ENCODE measurements at regions not wholly inside any gene's neighbourhood (a gene's known extent, or its start where the extent isn't known, plus 50 kb on each side); places are given as distances from the start of the nearest gene placed in this dataset.

GRCh38 chr12:111196532-111196931 lies 172.4 kb downstream of the PHETA1 start:
- DNase-seq (ENCODE audit: low read depth in 2 of 2) = no peak

GRCh38 chr12:111195316-111195715 lies 173.6 kb downstream of the PHETA1 start:
- no peak for DNase-seq (ENCODE audit: low read depth in 2 of 2)

GRCh38 chr12:111194703-111195051 lies 174.2 kb downstream of the PHETA1 start:
- DNase-seq (ENCODE audit: low read depth in 2 of 2) = no peak

- DNase-seq (ENCODE audit: low read depth in 2 of 2) = no peak
These were observed 174.8 kb downstream of the PHETA1 start for GRCh38 chr12:111193977-111194702.

- no peak for DNase-seq (ENCODE audit: low read depth in 2 of 2)
These were observed 175.4 kb downstream of the PHETA1 start for GRCh38 chr12:111193496-111193895.

GRCh38 chr12:111193067-111193466 lies 175.8 kb downstream of the PHETA1 start:
- DNase-seq (ENCODE audit: low read depth in 2 of 2) = no peak

- no peak for DNase-seq (ENCODE audit: low read depth in 2 of 2)
These were observed 176.2 kb downstream of the PHETA1 start for GRCh38 chr12:111192647-111193046.

- no peak for DNase-seq (ENCODE audit: low read depth in 2 of 2)
These were observed 178.0 kb downstream of the PHETA1 start for GRCh38 chr12:111190741-111191526.

- DNase-seq (ENCODE audit: low read depth in 2 of 2) = no peak
These were observed 179.1 kb downstream of the PHETA1 start for GRCh38 chr12:111189792-111190191.

- DNase-seq (ENCODE audit: low read depth in 2 of 2) = no peak
These were observed 180.5 kb downstream of the PHETA1 start for GRCh38 chr12:111188436-111188835.

GRCh38 chr12:111186347-111186746 lies 182.5 kb downstream of the PHETA1 start:
- no peak for DNase-seq (ENCODE audit: low read depth in 2 of 2)

GRCh38 chr12:111185889-111186227 lies 183.0 kb downstream of the PHETA1 start:
- DNase-seq (ENCODE audit: low read depth in 2 of 2) = no peak

- DNase-seq (ENCODE audit: low read depth in 2 of 2) = no peak
These were observed 183.5 kb downstream of the PHETA1 start for GRCh38 chr12:111185206-111185888.

- DNase-seq (ENCODE audit: low read depth in 2 of 2) = no peak
These were observed 184.7 kb downstream of the PHETA1 start for GRCh38 chr12:111184161-111184560.

GRCh38 chr12:111183094-111183493 lies 185.8 kb downstream of the PHETA1 start:
- no peak for DNase-seq (ENCODE audit: low read depth in 2 of 2)

- no peak for DNase-seq (ENCODE audit: low read depth in 2 of 2)
These were observed 186.5 kb downstream of the PHETA1 start for GRCh38 chr12:111182382-111182781.

GRCh38 chr12:111181143-111181726 lies 187.7 kb downstream of the PHETA1 start:
- no peak for DNase-seq (ENCODE audit: low read depth in 2 of 2)

GRCh38 chr12:111180426-111181142 lies 188.3 kb downstream of the PHETA1 start:
- DNase-seq (ENCODE audit: low read depth in 2 of 2) = no peak

- DNase-seq (ENCODE audit: low read depth in 2 of 2) = no peak
These were observed 190.5 kb downstream of the PHETA1 start for GRCh38 chr12:111178181-111179081.

GRCh38 chr12:111175396-111176094 lies 193.3 kb downstream of the PHETA1 start:
- DNase-seq (ENCODE audit: low read depth in 2 of 2) = no peak
